Cerebellar cortex (tissue), 1 donor: ENCODE measurements at regions not wholly inside any gene's neighbourhood (a gene's known extent, or its start where the extent isn't known, plus 50 kb on each side); places are given as distances from the start of the nearest gene placed in this dataset.
"Not testable (repeated sequence)": the region's sequence is repeated elsewhere in the genome, so short reads cannot be mapped to it uniquely, and the experiment has no call there.

ENCODE experiments used
- DNase-seq: peaks from one replicate; pipeline ENCODE4 v3.0.0-alpha.2; 2015; ENCODE audit warnings: low spot score

- DNase-seq, result no peak
Observed at GRCh38 chr5:38789134-38789533, 56.7 kb upstream of the OSMR start.

- DNase-seq, result no peak
Observed at GRCh38 chr5:38789777-38790176, 56.0 kb upstream of the OSMR start.

- no peak for DNase-seq
Observed at GRCh38 chr5:38790268-38790667, 55.5 kb upstream of the OSMR start.

- no peak for DNase-seq
Observed at GRCh38 chr5:38790891-38791290, 54.9 kb upstream of the OSMR start.

DNA sequence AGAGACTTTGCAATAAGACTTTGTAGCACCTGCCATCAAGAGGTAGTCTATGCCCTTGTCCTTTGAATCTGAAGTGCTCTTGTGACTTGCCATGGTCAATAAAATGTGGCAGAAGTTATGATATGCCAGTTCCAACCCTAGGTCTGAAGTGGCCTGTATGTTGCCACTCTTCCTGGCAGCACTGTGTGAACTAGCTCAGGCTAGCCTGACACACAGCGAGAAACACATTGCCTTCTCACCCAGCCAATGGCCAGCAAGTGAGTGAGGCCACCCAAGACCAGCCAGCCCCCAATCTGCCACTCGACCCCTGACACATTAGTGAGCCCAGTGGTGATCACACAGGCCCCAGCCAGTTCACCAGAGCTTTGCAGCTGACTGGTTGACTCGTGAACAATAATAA, 52.7 kb upstream of the OSMR start:
- no peak for DNase-seq

GRCh38 chr5:38794037-38794436, 51.8 kb upstream of the OSMR start:
- not testable (repeated sequence) for DNase-seq

GRCh38 chr5:38794986-38795385, 50.8 kb upstream of the OSMR start:
- DNase-seq, result no peak

GRCh38 chr5:38795986-38796741, 49.6 kb upstream of the OSMR start:
- DNase-seq, result peak; percentile 19
